ENCODE measurements at regions not wholly inside any gene's neighbourhood (a gene's known extent, or its start where the extent isn't known, plus 50 kb on each side); places are given as distances from the start of the nearest gene placed in this dataset.

GRCh38 chr1:228919914-228920313 is 184.6 kb downstream of the RHOU start:
- TF ChIP-seq, protein P1, sequence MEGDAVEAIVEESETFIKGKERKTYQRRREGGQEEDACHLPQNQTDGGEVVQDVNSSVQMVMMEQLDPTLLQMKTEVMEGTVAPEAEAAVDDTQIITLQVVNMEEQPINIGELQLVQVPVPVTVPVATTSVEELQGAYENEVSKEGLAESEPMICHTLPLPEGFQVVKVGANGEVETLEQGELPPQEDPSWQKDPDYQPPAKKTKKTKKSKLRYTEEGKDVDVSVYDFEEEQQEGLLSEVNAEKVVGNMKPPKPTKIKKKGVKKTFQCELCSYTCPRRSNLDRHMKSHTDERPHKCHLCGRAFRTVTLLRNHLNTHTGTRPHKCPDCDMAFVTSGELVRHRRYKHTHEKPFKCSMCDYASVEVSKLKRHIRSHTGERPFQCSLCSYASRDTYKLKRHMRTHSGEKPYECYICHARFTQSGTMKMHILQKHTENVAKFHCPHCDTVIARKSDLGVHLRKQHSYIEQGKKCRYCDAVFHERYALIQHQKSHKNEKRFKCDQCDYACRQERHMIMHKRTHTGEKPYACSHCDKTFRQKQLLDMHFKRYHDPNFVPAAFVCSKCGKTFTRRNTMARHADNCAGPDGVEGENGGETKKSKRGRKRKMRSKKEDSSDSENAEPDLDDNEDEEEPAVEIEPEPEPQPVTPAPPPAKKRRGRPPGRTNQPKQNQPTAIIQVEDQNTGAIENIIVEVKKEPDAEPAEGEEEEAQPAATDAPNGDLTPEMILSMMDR (conservative IDR thresholded peaks at IDR 0.05; ENCODE audit: low read depth in 2 of 2), result no peak
- TF ChIP-seq, protein P2, sequence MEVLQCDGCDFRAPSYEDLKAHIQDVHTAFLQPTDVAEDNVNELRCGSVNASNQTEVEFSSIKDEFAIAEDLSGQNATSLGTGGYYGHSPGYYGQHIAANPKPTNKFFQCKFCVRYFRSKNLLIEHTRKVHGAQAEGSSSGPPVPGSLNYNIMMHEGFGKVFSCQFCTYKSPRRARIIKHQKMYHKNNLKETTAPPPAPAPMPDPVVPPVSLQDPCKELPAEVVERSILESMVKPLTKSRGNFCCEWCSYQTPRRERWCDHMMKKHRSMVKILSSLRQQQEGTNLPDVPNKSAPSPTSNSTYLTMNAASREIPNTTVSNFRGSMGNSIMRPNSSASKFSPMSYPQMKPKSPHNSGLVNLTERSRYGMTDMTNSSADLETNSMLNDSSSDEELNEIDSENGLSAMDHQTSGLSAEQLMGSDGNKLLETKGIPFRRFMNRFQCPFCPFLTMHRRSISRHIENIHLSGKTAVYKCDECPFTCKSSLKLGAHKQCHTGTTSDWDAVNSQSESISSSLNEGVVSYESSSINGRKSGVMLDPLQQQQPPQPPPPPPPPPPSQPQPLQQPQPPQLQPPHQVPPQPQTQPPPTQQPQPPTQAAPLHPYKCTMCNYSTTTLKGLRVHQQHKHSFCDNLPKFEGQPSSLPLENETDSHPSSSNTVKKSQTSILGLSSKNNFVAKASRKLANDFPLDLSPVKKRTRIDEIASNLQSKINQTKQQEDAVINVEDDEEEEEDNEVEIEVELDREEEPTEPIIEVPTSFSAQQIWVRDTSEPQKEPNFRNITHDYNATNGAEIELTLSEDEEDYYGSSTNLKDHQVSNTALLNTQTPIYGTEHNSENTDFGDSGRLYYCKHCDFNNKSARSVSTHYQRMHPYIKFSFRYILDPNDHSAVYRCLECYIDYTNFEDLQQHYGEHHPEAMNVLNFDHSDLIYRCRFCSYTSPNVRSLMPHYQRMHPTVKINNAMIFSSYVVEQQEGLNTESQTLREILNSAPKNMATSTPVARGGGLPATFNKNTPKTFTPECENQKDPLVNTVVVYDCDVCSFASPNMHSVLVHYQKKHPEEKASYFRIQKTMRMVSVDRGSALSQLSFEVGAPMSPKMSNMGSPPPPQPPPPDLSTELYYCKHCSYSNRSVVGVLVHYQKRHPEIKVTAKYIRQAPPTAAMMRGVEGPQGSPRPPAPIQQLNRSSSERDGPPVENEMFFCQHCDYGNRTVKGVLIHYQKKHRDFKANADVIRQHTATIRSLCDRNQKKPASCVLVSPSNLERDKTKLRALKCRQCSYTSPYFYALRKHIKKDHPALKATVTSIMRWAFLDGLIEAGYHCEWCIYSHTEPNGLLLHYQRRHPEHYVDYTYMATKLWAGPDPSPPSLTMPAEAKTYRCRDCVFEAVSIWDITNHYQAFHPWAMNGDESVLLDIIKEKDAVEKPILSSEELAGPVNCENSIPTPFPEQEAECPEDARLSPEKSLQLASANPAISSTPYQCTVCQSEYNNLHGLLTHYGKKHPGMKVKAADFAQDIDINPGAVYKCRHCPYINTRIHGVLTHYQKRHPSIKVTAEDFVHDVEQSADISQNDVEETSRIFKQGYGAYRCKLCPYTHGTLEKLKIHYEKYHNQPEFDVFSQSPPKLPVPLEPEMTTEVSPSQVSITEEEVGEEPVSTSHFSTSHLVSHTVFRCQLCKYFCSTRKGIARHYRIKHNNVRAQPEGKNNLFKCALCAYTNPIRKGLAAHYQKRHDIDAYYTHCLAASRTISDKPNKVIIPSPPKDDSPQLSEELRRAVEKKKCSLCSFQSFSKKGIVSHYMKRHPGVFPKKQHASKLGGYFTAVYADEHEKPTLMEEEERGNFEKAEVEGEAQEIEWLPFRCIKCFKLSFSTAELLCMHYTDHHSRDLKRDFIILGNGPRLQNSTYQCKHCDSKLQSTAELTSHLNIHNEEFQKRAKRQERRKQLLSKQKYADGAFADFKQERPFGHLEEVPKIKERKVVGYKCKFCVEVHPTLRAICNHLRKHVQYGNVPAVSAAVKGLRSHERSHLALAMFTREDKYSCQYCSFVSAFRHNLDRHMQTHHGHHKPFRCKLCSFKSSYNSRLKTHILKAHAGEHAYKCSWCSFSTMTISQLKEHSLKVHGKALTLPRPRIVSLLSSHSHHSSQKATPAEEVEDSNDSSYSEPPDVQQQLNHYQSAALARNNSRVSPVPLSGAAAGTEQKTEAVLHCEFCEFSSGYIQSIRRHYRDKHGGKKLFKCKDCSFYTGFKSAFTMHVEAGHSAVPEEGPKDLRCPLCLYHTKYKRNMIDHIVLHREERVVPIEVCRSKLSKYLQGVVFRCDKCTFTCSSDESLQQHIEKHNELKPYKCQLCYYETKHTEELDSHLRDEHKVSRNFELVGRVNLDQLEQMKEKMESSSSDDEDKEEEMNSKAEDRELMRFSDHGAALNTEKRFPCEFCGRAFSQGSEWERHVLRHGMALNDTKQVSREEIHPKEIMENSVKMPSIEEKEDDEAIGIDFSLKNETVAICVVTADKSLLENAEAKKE (CRISPR knock-in tag; IDR thresholded peaks at IDR 0.05), result no peak
- TF ChIP-seq EZH2 (IDR thresholded peaks at IDR 0.05; ENCODE audit: low read depth, unreplicated experiment), result no peak

Measured in GM23338 (cell line).